ENCODE measurements at regions not wholly inside any gene's neighbourhood (a gene's known extent, or its start where the extent isn't known, plus 50 kb on each side); places are given as distances from the start of the nearest gene placed in this dataset.

DNA sequence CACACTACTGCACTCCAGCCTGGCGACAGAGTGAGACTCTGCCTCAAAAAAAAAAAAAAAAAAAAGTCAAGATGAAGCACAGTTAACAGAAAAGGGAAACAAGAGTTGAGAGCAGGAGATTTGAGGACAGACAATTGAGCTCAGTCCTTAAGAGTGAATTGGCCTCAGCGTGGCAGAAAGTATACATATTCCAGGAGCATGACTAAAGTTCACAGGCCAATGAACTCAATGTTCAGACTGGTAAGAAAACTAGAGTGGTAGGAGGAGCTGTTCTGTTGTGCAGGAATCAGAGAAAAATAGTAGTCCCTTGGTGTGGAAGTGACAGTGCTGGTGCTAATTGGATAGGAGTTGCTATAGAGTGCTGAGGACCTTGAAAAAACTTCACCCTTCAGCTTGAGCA is 60.0 kb downstream of the NRN1 start:
- TF ChIP-seq, protein P1, sequence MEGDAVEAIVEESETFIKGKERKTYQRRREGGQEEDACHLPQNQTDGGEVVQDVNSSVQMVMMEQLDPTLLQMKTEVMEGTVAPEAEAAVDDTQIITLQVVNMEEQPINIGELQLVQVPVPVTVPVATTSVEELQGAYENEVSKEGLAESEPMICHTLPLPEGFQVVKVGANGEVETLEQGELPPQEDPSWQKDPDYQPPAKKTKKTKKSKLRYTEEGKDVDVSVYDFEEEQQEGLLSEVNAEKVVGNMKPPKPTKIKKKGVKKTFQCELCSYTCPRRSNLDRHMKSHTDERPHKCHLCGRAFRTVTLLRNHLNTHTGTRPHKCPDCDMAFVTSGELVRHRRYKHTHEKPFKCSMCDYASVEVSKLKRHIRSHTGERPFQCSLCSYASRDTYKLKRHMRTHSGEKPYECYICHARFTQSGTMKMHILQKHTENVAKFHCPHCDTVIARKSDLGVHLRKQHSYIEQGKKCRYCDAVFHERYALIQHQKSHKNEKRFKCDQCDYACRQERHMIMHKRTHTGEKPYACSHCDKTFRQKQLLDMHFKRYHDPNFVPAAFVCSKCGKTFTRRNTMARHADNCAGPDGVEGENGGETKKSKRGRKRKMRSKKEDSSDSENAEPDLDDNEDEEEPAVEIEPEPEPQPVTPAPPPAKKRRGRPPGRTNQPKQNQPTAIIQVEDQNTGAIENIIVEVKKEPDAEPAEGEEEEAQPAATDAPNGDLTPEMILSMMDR (IDR thresholded peaks at IDR 0.05; ENCODE audit: insufficient read depth, low read depth, low read length, missing control alignments), result no peak
- DNase-seq (ENCODE audit: low read depth), result no peak
- H3K4me3 ChIP-seq (ENCODE audit: low read depth, low read length), result no peak overlapping the region

GRCh38 chr6:5946181-5946580 is 60.5 kb downstream of the NRN1 start:
- TF ChIP-seq, protein P1 (IDR thresholded peaks at IDR 0.05; ENCODE audit: insufficient read depth, low read depth, low read length, missing control alignments), result no peak
- no peak overlapping the region for H3K4me3 ChIP-seq (ENCODE audit: low read depth, low read length)

DNA sequence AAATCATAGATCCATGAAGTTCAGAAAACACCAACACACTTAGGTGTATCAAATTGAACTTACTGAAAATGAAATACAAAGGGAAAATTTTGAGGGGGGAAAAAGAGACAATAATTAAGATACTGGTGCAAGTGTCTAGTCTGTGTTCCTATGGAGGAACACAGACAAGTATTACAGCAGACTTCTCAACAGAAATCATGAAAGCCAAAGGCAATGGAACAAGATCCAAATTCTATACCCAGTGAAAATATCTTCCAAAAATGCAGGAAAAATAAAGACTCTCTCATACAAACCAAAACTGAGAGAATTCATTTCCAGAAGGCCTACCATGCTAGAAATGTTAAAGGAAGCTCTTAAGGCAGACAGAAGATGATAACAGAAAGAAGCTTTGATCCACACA is 63.1 kb downstream of the NRN1 start:
- TF ChIP-seq, protein P1 (IDR thresholded peaks at IDR 0.05; ENCODE audit: insufficient read depth, low read depth, low read length, missing control alignments), result no peak
- no peak for DNase-seq (ENCODE audit: low read depth)
- no peak overlapping the region for H3K4me3 ChIP-seq (ENCODE audit: low read depth, low read length)

More at GRCh38 chr6:5946181-5946580, 60.5 kb downstream of the NRN1 start:
- no peak for DNase-seq (ENCODE audit: low read depth)

DNA sequence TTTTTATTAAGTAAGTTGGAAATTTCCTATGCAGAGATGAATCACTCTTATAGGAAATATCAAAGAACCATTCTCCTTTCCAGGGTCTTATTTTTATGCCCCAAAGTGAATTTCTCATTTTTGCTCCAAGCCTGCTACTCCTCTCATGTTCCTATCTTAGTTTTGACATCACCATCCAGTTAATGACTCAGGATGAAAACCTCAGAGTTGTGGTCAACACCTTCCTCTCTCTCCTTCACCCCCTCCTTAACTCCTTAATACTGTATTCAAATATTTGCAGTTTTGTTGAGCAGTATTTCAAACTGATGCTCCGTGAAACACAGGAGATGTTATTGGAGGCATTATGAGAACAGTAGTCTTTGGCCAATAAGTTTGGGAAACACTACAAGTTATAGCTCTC is 64.1 kb downstream of the NRN1 start:
- DNase-seq (ENCODE audit: low read depth), result no peak
- TF ChIP-seq, protein P1 (IDR thresholded peaks at IDR 0.05; ENCODE audit: insufficient read depth, low read depth, low read length, missing control alignments), result no peak
- no peak overlapping the region for H3K4me3 ChIP-seq (ENCODE audit: low read depth, low read length)

- H3K4me3 ChIP-seq (ENCODE audit: low read depth, low read length), result no peak overlapping the region
- TF ChIP-seq, protein P1 (IDR thresholded peaks at IDR 0.05; ENCODE audit: insufficient read depth, low read depth, low read length, missing control alignments), result no peak
- DNase-seq (ENCODE audit: low read depth), result no peak
These were observed 65.5 kb downstream of the NRN1 start for GRCh38 chr6:5941188-5941587.

DNA sequence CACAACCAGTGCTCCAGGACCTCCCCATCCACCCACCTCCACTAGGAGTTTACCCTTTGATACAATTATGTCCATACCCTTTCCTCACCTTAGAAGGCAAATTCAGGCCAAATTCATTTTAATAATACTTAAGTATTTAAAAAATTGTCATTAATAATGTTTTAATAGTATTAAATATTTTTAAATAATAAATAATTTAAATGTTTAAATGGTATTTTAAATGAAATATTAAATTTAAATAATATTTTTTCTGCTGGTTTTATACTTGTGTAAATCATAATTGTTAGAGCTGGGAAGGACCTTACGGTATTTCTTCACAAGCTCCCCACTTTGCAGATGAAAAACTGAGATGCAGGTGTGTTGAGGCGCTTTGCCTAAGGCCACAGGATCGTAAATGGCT is 67.8 kb downstream of the NRN1 start:
- TF ChIP-seq, protein P1 (IDR thresholded peaks at IDR 0.05; ENCODE audit: insufficient read depth, low read depth, low read length, missing control alignments), result no peak

DNA sequence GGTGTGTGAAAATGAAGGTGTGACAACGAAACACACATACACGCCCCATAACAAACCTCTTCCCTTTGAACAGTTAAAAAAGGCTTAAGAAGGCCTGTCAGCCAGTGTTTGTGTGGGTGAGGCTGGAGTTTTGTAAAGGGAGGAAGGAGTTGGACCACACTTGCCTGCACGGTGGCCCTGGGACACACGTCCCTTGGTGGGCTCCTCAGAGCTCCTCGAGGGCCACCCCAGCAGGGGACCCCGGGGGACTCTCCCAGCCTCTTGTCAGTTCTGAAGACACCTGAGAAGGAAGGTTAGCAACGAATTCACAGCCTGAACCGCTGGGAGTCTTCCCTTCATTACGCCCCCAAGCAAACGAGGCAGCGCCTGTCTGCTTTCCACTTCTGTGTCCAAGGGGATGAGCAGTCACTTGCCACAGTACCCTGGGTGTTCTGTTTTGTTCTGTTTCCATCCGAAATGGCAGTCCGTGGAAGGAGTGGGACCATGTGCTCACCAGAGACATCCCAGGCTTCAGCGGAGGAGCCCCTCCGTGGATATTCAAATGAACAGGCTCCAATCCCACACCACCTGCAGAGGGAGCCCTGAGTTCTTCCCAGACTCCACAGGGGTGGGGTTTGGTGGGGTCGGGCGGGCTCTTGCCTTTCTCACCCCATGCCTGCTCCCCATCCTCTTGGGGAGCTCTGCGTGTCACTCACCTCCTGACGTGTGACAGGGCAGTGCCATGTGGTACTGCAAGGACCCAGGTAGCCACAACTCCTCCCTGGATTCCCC is 68.6 kb downstream of the NRN1 start:
- TF ChIP-seq, protein P1 (IDR thresholded peaks at IDR 0.05; ENCODE audit: insufficient read depth, low read depth, low read length, missing control alignments), result no peak
- DNase-seq (ENCODE audit: low read depth), result no peak

More for the DNA sequence above, 67.8 kb downstream of the NRN1 start:
- H3K4me3 ChIP-seq (ENCODE audit: low read depth, low read length), result no peak overlapping the region
- no peak for DNase-seq (ENCODE audit: low read depth)

More for the DNA sequence above, 68.6 kb downstream of the NRN1 start:
- H3K4me3 ChIP-seq (ENCODE audit: low read depth, low read length), result no peak overlapping the region

Data from GM12865 (cell line).